ENCODE measurements at regions not wholly inside any gene's neighbourhood (a gene's known extent, or its start where the extent isn't known, plus 50 kb on each side); places are given as distances from the start of the nearest gene placed in this dataset.

- DNase-seq = peak; percentile 83
These were observed 264.3 kb downstream of the FOXO1 start for GRCh38 chr13:40401911-40402776.

- no peak for DNase-seq
These were observed 263.5 kb downstream of the FOXO1 start for GRCh38 chr13:40402931-40403431.

GRCh38 chr13:40403509-40404241 lies 262.8 kb downstream of the FOXO1 start:
- no peak for DNase-seq

- no peak for DNase-seq
These were observed 262.0 kb downstream of the FOXO1 start for GRCh38 chr13:40404407-40404806.

GRCh38 chr13:40404967-40405716 lies 261.3 kb downstream of the FOXO1 start:
- DNase-seq = no peak

GRCh38 chr13:40406405-40407120 lies 259.9 kb downstream of the FOXO1 start:
- DNase-seq = no peak

GRCh38 chr13:40407567-40407966 lies 258.9 kb downstream of the FOXO1 start:
- DNase-seq = no peak

- no peak for DNase-seq
These were observed 257.8 kb downstream of the FOXO1 start for GRCh38 chr13:40408602-40409001.

- no peak for DNase-seq
These were observed 257.2 kb downstream of the FOXO1 start for GRCh38 chr13:40409278-40409677.

- DNase-seq = no peak
These were observed 256.1 kb downstream of the FOXO1 start for GRCh38 chr13:40410315-40410714.

GRCh38 chr13:40420160-40420740 lies 246.2 kb downstream of the FOXO1 start:
- no peak for DNase-seq

- DNase-seq = no peak
These were observed 243.7 kb downstream of the FOXO1 start for GRCh38 chr13:40422588-40423235.

GRCh38 chr13:40428354-40428753 lies 238.1 kb downstream of the FOXO1 start:
- no peak for DNase-seq

GRCh38 chr13:40429706-40430545 lies 236.5 kb downstream of the FOXO1 start:
- no peak for DNase-seq

GRCh38 chr13:40432018-40432978 lies 234.1 kb downstream of the FOXO1 start:
- DNase-seq = no peak

- no peak for DNase-seq
These were observed 233.4 kb downstream of the FOXO1 start for GRCh38 chr13:40433001-40433400.

- DNase-seq = no peak
These were observed 232.9 kb downstream of the FOXO1 start for GRCh38 chr13:40433577-40433976.

GRCh38 chr13:40434516-40435397 lies 231.7 kb downstream of the FOXO1 start:
- no peak for DNase-seq
